PC-3 (cell line): ENCODE measurements at regions not wholly inside any gene's neighbourhood (a gene's known extent, or its start where the extent isn't known, plus 50 kb on each side); places are given as distances from the start of the nearest gene placed in this dataset.

Source experiments
- CTCF ChIP-seq: fragments of 300-600 bp; sonication (generic); conservative IDR thresholded peaks from 2 replicates; pipeline ENCODE4 v1.5.1; 2017; ENCODE audit warnings: antibody characterized with exemption, low read depth, mild to moderate bottlenecking, low read length
- EZH2 ChIP-seq: fragments of 300-600 bp; sonication (generic); IDR thresholded peaks from one replicate; pipeline ENCODE4 v1.6.1; 2017; ENCODE audit warnings: antibody characterized with exemption, mild to moderate bottlenecking, low read length; ENCODE audit not compliant: unreplicated experiment
- EZH2phosphoT487 ChIP-seq: fragments of 300-600 bp; sonication (generic); IDR thresholded peaks from 2 replicates; pipeline ENCODE4 v1.6.1; 2018; ENCODE audit warnings: mild to moderate bottlenecking, antibody characterized with exemption, low read length, borderline replicate concordance

DNA sequence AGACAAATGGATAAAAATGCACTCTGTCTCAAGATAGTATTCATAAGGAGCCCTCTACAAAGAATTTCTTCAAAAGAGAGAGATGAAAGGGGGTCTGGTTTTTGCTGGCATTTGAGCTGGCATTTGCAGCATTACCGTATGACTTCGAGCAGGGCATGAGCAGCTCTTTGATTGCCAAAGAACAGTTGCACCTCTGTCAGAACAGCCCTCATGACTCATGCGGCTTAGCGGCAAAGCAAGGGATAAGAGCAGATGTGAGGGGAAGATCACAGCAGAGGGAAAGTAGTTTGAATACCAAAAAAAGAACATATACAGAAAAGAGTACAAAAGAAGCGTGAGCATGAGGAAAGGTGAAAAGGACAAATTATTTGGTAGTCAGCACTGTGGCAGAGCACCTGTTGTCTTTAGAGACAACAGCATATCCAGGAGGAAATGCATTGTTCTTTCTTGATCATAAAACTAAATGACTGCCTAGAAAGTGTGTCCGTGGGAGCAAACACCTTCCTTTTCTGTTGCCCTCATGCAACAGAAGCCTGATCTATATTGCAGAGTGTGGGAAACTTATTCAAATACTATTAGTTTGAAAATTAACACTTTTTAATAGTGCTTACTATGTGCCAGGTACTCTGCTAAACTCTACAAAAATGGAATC, 80.5 kb upstream of the SLC24A5 start:
- TF ChIP-seq CTCF (no peak), EZH2 (no peak), EZH2phosphoT487 (no peak)
